Panc1 (cell line): ENCODE measurements at regions not wholly inside any gene's neighbourhood (a gene's known extent, or its start where the extent isn't known, plus 50 kb on each side); places are given as distances from the start of the nearest gene placed in this dataset.

Experiments used
- POLR2AphosphoS5 ChIP-seq: IDR thresholded peaks from 2 replicates; pipeline ENCODE4 v1.6.1; 2012; ENCODE audit warnings: mild to moderate bottlenecking, low read depth, low read length, moderate library complexity
- TF ChIP-seq, protein P1 (sequence below), 2 experiments: IDR thresholded peaks; 2 replicates each; pipeline ENCODE4 v1.6.1; 2011 to 2012; ENCODE audit warnings: low read depth in 2 of 2, control low read depth in 1 of 2, low read length in 1 of 2, mild to moderate bottlenecking in 1 of 2, moderate library complexity in 1 of 2; ENCODE audit not compliant: insufficient read depth in 1 of 2
- TF ChIP-seq, protein P2 (sequence below): fragments of 450-650 bp; IDR thresholded peaks from 2 replicates; pipeline ENCODE4 v1.5.1; 2017; ENCODE audit warnings: mild to moderate bottlenecking

DNA sequence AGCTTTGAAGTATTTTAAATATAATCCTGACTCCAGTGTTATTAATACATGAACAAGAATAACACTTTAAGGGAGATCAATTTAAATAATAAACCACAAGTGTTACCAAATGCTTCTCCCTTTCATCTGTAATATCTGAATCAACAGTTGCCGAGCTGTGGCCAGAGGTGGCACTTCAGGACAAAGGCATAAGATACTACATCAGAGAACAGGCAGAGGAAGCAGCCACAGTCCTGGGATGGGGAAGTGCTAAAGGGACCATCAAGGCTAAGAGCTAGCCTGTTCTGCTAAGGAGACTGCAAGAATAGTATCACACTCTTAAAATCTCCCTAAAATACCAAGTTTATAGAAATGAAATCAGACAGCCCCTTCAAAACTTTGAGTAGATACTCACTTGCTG lies 378.2 kb upstream of the PRKCQ start:
- TF ChIP-seq, protein P1, sequence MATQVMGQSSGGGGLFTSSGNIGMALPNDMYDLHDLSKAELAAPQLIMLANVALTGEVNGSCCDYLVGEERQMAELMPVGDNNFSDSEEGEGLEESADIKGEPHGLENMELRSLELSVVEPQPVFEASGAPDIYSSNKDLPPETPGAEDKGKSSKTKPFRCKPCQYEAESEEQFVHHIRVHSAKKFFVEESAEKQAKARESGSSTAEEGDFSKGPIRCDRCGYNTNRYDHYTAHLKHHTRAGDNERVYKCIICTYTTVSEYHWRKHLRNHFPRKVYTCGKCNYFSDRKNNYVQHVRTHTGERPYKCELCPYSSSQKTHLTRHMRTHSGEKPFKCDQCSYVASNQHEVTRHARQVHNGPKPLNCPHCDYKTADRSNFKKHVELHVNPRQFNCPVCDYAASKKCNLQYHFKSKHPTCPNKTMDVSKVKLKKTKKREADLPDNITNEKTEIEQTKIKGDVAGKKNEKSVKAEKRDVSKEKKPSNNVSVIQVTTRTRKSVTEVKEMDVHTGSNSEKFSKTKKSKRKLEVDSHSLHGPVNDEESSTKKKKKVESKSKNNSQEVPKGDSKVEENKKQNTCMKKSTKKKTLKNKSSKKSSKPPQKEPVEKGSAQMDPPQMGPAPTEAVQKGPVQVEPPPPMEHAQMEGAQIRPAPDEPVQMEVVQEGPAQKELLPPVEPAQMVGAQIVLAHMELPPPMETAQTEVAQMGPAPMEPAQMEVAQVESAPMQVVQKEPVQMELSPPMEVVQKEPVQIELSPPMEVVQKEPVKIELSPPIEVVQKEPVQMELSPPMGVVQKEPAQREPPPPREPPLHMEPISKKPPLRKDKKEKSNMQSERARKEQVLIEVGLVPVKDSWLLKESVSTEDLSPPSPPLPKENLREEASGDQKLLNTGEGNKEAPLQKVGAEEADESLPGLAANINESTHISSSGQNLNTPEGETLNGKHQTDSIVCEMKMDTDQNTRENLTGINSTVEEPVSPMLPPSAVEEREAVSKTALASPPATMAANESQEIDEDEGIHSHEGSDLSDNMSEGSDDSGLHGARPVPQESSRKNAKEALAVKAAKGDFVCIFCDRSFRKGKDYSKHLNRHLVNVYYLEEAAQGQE (IDR thresholded peaks at IDR 0.05; ENCODE audit: insufficient read depth in 1 of 2, low read depth in 2 of 2, low read length in 1 of 2): no peak
- TF ChIP-seq, protein P2, sequence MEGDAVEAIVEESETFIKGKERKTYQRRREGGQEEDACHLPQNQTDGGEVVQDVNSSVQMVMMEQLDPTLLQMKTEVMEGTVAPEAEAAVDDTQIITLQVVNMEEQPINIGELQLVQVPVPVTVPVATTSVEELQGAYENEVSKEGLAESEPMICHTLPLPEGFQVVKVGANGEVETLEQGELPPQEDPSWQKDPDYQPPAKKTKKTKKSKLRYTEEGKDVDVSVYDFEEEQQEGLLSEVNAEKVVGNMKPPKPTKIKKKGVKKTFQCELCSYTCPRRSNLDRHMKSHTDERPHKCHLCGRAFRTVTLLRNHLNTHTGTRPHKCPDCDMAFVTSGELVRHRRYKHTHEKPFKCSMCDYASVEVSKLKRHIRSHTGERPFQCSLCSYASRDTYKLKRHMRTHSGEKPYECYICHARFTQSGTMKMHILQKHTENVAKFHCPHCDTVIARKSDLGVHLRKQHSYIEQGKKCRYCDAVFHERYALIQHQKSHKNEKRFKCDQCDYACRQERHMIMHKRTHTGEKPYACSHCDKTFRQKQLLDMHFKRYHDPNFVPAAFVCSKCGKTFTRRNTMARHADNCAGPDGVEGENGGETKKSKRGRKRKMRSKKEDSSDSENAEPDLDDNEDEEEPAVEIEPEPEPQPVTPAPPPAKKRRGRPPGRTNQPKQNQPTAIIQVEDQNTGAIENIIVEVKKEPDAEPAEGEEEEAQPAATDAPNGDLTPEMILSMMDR: no peak
- no peak for TF ChIP-seq POLR2AphosphoS5
